ENCODE measurements at regions not wholly inside any gene's neighbourhood (a gene's known extent, or its start where the extent isn't known, plus 50 kb on each side); places are given as distances from the start of the nearest gene placed in this dataset.

DNA sequence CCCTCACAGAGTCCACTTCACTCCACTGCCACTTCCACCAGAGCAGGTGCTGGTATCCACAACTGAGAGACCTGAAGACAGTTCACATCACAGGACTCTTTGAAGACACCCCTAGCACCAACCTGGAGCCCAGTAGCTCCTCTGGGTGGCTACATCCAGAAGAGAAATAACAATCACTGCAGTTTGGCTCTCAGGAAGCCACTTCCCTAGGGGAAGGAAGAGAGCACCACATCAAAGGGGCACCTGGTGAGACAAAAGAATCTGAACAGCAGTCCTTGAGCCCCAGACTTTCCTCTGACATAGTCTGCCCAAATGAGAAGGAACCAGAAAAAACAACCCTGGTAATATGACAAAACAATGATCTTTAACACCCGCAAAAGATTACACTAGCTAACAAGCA, 113.2 kb downstream of the TENT5C start:
- TF ChIP-seq, protein P1, sequence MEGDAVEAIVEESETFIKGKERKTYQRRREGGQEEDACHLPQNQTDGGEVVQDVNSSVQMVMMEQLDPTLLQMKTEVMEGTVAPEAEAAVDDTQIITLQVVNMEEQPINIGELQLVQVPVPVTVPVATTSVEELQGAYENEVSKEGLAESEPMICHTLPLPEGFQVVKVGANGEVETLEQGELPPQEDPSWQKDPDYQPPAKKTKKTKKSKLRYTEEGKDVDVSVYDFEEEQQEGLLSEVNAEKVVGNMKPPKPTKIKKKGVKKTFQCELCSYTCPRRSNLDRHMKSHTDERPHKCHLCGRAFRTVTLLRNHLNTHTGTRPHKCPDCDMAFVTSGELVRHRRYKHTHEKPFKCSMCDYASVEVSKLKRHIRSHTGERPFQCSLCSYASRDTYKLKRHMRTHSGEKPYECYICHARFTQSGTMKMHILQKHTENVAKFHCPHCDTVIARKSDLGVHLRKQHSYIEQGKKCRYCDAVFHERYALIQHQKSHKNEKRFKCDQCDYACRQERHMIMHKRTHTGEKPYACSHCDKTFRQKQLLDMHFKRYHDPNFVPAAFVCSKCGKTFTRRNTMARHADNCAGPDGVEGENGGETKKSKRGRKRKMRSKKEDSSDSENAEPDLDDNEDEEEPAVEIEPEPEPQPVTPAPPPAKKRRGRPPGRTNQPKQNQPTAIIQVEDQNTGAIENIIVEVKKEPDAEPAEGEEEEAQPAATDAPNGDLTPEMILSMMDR (conservative IDR thresholded peaks at IDR 0.05 in 1 of 2, IDR thresholded peaks at IDR 0.05 in 1 of 2; ENCODE audit: low read depth in 1 of 2, low read length in 2 of 2), result no peak
- TF ChIP-seq EZH2 (IDR thresholded peaks at IDR 0.05; ENCODE audit: low read length, missing control alignments), result no peak
